ENCODE measurements at regions not wholly inside any gene's neighbourhood (a gene's known extent, or its start where the extent isn't known, plus 50 kb on each side); places are given as distances from the start of the nearest gene placed in this dataset.

DNA sequence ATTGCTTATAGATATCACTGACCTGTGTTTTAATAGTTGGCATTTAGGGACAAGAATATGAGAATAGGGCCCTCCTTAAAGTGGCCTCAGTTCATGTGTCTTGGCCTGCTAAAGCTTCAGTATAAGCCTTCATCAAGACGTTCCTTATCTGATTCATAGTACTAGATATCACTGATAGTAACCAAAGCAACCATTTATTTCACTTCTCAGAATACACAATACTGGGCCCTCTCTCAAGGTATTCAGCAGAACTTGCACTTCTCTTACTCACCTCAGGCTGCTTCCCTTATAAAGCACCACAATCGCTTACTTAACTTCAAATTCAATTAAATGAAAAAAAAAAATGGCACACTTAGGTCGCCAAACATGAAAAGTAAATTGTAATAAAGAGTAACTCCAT is 259.4 kb upstream of the PCDH7 start:
- TF ChIP-seq FOS (IDR thresholded peaks at IDR 0.05; ENCODE audit: borderline replicate concordance, insufficient read depth, low read length) (no peak), POLR2AphosphoS5 (IDR thresholded peaks at IDR 0.05; ENCODE audit: insufficient read depth, low read depth, low read length) (no peak), MYC (IDR thresholded peaks at IDR 0.05; ENCODE audit: low read depth, low read length) (no peak), GATA2 (IDR thresholded peaks at IDR 0.05; ENCODE audit: insufficient read depth, insufficient read length, low read depth, low read length) (no peak), POLR2A (IDR thresholded peaks at IDR 0.05; ENCODE audit: low read depth, low read length) (no peak), EZH2 (IDR thresholded peaks at IDR 0.05; ENCODE audit: borderline replicate concordance, low read depth, low read length, severe bottlenecking) (no peak), MAX (IDR thresholded peaks at IDR 0.05; ENCODE audit: insufficient read depth, insufficient read length) (no peak), JUN (IDR thresholded peaks at IDR 0.05; ENCODE audit: borderline replicate concordance, insufficient read depth, insufficient read length, low read depth) (no peak)
- TF ChIP-seq, protein P1, sequence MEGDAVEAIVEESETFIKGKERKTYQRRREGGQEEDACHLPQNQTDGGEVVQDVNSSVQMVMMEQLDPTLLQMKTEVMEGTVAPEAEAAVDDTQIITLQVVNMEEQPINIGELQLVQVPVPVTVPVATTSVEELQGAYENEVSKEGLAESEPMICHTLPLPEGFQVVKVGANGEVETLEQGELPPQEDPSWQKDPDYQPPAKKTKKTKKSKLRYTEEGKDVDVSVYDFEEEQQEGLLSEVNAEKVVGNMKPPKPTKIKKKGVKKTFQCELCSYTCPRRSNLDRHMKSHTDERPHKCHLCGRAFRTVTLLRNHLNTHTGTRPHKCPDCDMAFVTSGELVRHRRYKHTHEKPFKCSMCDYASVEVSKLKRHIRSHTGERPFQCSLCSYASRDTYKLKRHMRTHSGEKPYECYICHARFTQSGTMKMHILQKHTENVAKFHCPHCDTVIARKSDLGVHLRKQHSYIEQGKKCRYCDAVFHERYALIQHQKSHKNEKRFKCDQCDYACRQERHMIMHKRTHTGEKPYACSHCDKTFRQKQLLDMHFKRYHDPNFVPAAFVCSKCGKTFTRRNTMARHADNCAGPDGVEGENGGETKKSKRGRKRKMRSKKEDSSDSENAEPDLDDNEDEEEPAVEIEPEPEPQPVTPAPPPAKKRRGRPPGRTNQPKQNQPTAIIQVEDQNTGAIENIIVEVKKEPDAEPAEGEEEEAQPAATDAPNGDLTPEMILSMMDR (IDR thresholded peaks at IDR 0.05; ENCODE audit: extremely low read depth in 1 of 2, insufficient read depth in 1 of 2, low read depth in 1 of 2, low read length in 2 of 2) = no peak
- Histone ChIP-seq H3K9me3 (replicated peaks; ENCODE audit: control insufficient read depth, insufficient read depth, low read length) (no peaks in the 10 kb centered on the region), H3K36me3 (ENCODE audit: control insufficient read depth in 2 of 2, extremely low read depth in 1 of 2, insufficient read depth in 2 of 2, low read length in 2 of 2) (no peaks in the 10 kb centered on the region), H3K9me1 (replicated peaks; ENCODE audit: control insufficient read depth, extremely low read depth, insufficient read depth, low read length) (no peaks in the 10 kb centered on the region), H3K9ac (replicated peaks; ENCODE audit: extremely low read depth, insufficient read depth, low read length) (no peak overlapping the region), H2AFZ (ENCODE audit: low read depth, low read length) (no peak overlapping the region), H3K4me2 (ENCODE audit: insufficient read depth, low read length) (no peak overlapping the region), H3K4me3 (replicated peaks in 1 of 3; ENCODE audit: insufficient read depth in 1 of 3, low read depth in 1 of 3, low read length in 3 of 3) (no peak overlapping the region), H3K27me3 (ENCODE audit: control insufficient read depth in 2 of 2, insufficient read depth in 2 of 2, low read length in 2 of 2) (no peaks in the 10 kb centered on the region), H3K79me2 (ENCODE audit: control insufficient read depth, insufficient read depth, low read length) (no peaks in the 10 kb centered on the region), H3K27ac (ENCODE audit: insufficient read depth, low read depth, low read length) (no peak overlapping the region), H3K4me1 (ENCODE audit: control insufficient read depth, extremely low read depth, insufficient read depth, low read length) (no peaks in the 10 kb centered on the region), H4K20me1 (replicated peaks; ENCODE audit: control insufficient read depth, extremely low read depth, insufficient read depth, low read length) (no peaks in the 10 kb centered on the region)
- FAIRE-seq (no peak), DNase-seq (ENCODE audit: low read depth, low spot score) (no peak)
- POLR2A ChIA-PET = no interaction called here
- intact Hi-C loops (cut with micrococcal nuclease) (no loop called here), dilution Hi-C loops (cut with MboI; ENCODE audit: extremely low pct_ligation_motif_present, low sequenced_read_pairs) (no loop called here)
- no TSS peak for BruUV-seq (replicated peaks)
- CTCF ChIA-PET = no interaction called here

Measured in endothelial cell of umbilical vein (primary cell).